Mesenchymal stem cell (in vitro differentiated cells and primary cell): ENCODE measurements at regions not wholly inside any gene's neighbourhood (a gene's known extent, or its start where the extent isn't known, plus 50 kb on each side); places are given as distances from the start of the nearest gene placed in this dataset.
"Not testable (repeated sequence)": the region's sequence is repeated elsewhere in the genome, so short reads cannot be mapped to it uniquely, and the experiment has no call there.

ENCODE experiments used
- DNase-seq: peaks from one replicate; pipeline ENCODE4 v3.0.0-alpha.2; 2013
- H2AFZ ChIP-seq: one replicate; pipeline ENCODE4 v1.6.1; 2013; ENCODE audit warnings: low read depth, mild to moderate bottlenecking, control low read depth, inconsistent platforms, low read length, moderate library complexity
- H2AK5ac ChIP-seq: 2 replicates; pipeline ENCODE4 v1.6.1; 2013; ENCODE audit warnings: low read length, moderate library complexity, mild to moderate bottlenecking, inconsistent platforms; ENCODE audit not compliant: severe bottlenecking
- H2BK120ac ChIP-seq: one replicate; pipeline ENCODE4 v1.6.1; 2013; ENCODE audit warnings: low read depth, mild to moderate bottlenecking, inconsistent platforms, low read length, moderate library complexity
- H2BK12ac ChIP-seq, 2 experiments: one replicate each; pipeline ENCODE4 v1.6.1; 2013; ENCODE audit warnings: inconsistent platforms in 2 of 2, low read length in 2 of 2, mild to moderate bottlenecking in 2 of 2, moderate library complexity in 2 of 2, control low read depth in 1 of 2
- H2BK15ac ChIP-seq: one replicate; pipeline ENCODE4 v1.6.1; 2013; ENCODE audit warnings: mild to moderate bottlenecking, low read depth, inconsistent platforms; ENCODE audit not compliant: poor library complexity, severe bottlenecking
- H2BK5ac ChIP-seq: 2 replicates; pipeline ENCODE4 v1.6.1; 2013; ENCODE audit warnings: low read depth, mild to moderate bottlenecking, low read length, control low read depth, inconsistent platforms; ENCODE audit not compliant: poor library complexity, severe bottlenecking
- H3K14ac ChIP-seq, 2 experiments: one replicate each; pipeline ENCODE4 v1.6.1; 2013; ENCODE audit warnings: inconsistent platforms in 2 of 2, low read length in 2 of 2, control low read depth in 1 of 2, mild to moderate bottlenecking in 1 of 2, moderate library complexity in 1 of 2
- H3K18ac ChIP-seq, 2 experiments: one replicate each; pipeline ENCODE4 v1.6.1; 2013; ENCODE audit warnings: inconsistent platforms in 2 of 2, low read length in 2 of 2, control low read depth in 1 of 2, low read depth in 1 of 2, mild to moderate bottlenecking in 1 of 2
- H3K23ac ChIP-seq, 2 experiments: one replicate each; pipeline ENCODE4 v1.6.1; 2013; ENCODE audit warnings: inconsistent platforms in 2 of 2, low read length in 2 of 2, mild to moderate bottlenecking in 2 of 2, moderate library complexity in 2 of 2, control low read depth in 1 of 2
- H3K27ac ChIP-seq: 2 replicates; pipeline ENCODE4 v1.5.1; 2013; ENCODE audit warnings: mild to moderate bottlenecking, moderate library complexity, low read length, control low read depth, inconsistent platforms; ENCODE audit not compliant: poor library complexity, severe bottlenecking
- H3K27me3 ChIP-seq, 2 experiments: 2 replicates each; pipeline versions ENCODE4 v1.6.1 to v1.7.0; 2013; ENCODE audit warnings: low read length in 2 of 2, mild to moderate bottlenecking in 2 of 2, moderate library complexity in 2 of 2, control low read depth in 1 of 2, inconsistent platforms in 1 of 2; ENCODE audit not compliant: control insufficient read depth in 1 of 2, insufficient read depth in 1 of 2
- H3K36me3 ChIP-seq, 2 experiments: 2 replicates each; pipeline versions ENCODE4 v1.6.1 to v1.7.0; 2013; ENCODE audit warnings: low read length in 2 of 2, control low read depth in 1 of 2, inconsistent platforms in 1 of 2, low read depth in 1 of 2, mild to moderate bottlenecking in 1 of 2; ENCODE audit not compliant: insufficient read depth in 2 of 2, control insufficient read depth in 1 of 2
- H3K4ac ChIP-seq, 2 experiments: one replicate each; pipeline ENCODE4 v1.6.1; 2013; ENCODE audit warnings: inconsistent platforms in 2 of 2, low read length in 2 of 2, mild to moderate bottlenecking in 2 of 2, moderate library complexity in 2 of 2, control low read depth in 1 of 2, low read depth in 1 of 2
- H3K4me1 ChIP-seq: 2 replicates; pipeline ENCODE4 v1.6.1; 2013; ENCODE audit warnings: low read depth, low read length, control low read depth; ENCODE audit not compliant: control insufficient read depth, insufficient read depth
- H3K4me2 ChIP-seq: 2 replicates; pipeline ENCODE4 v1.6.1; 2013; ENCODE audit warnings: low read length, mild to moderate bottlenecking, inconsistent platforms; ENCODE audit not compliant: poor library complexity, severe bottlenecking
- H3K4me3 ChIP-seq, 2 experiments: 2 replicates each; pipeline versions ENCODE4 v1.5.1 to v1.7.0; 2013; ENCODE audit warnings: low read length in 2 of 2, mild to moderate bottlenecking in 2 of 2, control low read depth in 1 of 2, low read depth in 1 of 2; ENCODE audit not compliant: insufficient read depth in 1 of 2
- H3K79me1 ChIP-seq: replicated peaks from 2 replicates; pipeline ENCODE4 v1.6.1; 2013; ENCODE audit warnings: mild to moderate bottlenecking, control low read depth, low read length, inconsistent platforms; ENCODE audit not compliant: poor library complexity, severe bottlenecking
- H3K9ac ChIP-seq: 2 replicates; pipeline ENCODE4 v1.7.0; 2013; ENCODE audit warnings: mild to moderate bottlenecking, low read length, moderate library complexity
- H3K9me3 ChIP-seq: 2 replicates; pipeline ENCODE4 v1.7.0; 2013; ENCODE audit warnings: mild to moderate bottlenecking, low read length; ENCODE audit not compliant: control insufficient read depth
- H4K8ac ChIP-seq: one replicate; pipeline ENCODE4 v1.6.1; 2013; ENCODE audit warnings: inconsistent platforms, mild to moderate bottlenecking, low read length, moderate library complexity
- H4K91ac ChIP-seq: one replicate; pipeline ENCODE4 v1.6.1; 2013; ENCODE audit warnings: mild to moderate bottlenecking, low read length, inconsistent platforms
- WGBS: methylation state at CpG from one replicate; pipeline ENCODE4 v1.1.7; 2013; ENCODE audit warnings: mixed read lengths; 5-methylcytosine and 5-hydroxymethylcytosine counted together

- 84% methylated on average over 4 of the region's 4 CpGs for WGBS
- no peaks in the 10 kb centered on the region for H3K27me3 ChIP-seq
These were observed 478.0 kb upstream of the DDX18 start for GRCh38 chr2:117336496-117336895.

GRCh38 chr2:117337981-117338380 lies 476.5 kb upstream of the DDX18 start:
- H3K14ac ChIP-seq, H3K9ac ChIP-seq, H3K9me3 ChIP-seq, H2BK5ac ChIP-seq, H2AFZ ChIP-seq, H3K79me1 ChIP-seq, H3K18ac ChIP-seq, H3K27me3 ChIP-seq, H3K4me3 ChIP-seq, H3K4me2 ChIP-seq, H2BK15ac ChIP-seq, H3K23ac ChIP-seq, H4K91ac ChIP-seq, H3K4ac ChIP-seq, H3K27ac ChIP-seq, H2AK5ac ChIP-seq, H3K4me1 ChIP-seq, H3K36me3 ChIP-seq, H2BK12ac ChIP-seq, H4K8ac ChIP-seq, H2BK120ac ChIP-seq, DNase-seq: not testable (repeated sequence)
- WGBS = 78% methylated on average over 3 of the region's 3 CpGs

More at GRCh38 chr2:117336496-117336895, 478.0 kb upstream of the DDX18 start:
- no peak overlapping the region for H3K9ac ChIP-seq
- no peak overlapping the region for H3K4me3 ChIP-seq
- H3K4me2 ChIP-seq = no peak overlapping the region
- no peak overlapping the region for H2BK5ac ChIP-seq
- H3K18ac ChIP-seq = no peak overlapping the region
- no peak overlapping the region for H2AK5ac ChIP-seq
- H4K91ac ChIP-seq = no peak overlapping the region
- H2AFZ ChIP-seq = no peak overlapping the region
- H3K36me3 ChIP-seq = no peaks in the 10 kb centered on the region
- H3K4me1 ChIP-seq = no peaks in the 10 kb centered on the region
- no peak overlapping the region for H2BK15ac ChIP-seq
- H3K9me3 ChIP-seq = no peaks in the 10 kb centered on the region
- H3K14ac ChIP-seq = no peak overlapping the region
- H3K4ac ChIP-seq = no peak overlapping the region
- H3K79me1 ChIP-seq = no peaks in the 10 kb centered on the region
- no peak overlapping the region for H3K27ac ChIP-seq
- no peak overlapping the region for H4K8ac ChIP-seq
- H3K23ac ChIP-seq = no peak overlapping the region
- H2BK120ac ChIP-seq = no peak overlapping the region
- H2BK12ac ChIP-seq = no peak overlapping the region
- no peak for DNase-seq

GRCh38 chr2:117339980-117340379 lies 474.5 kb upstream of the DDX18 start:
- Histone ChIP-seq H2BK120ac (no peak overlapping the region), H4K8ac (no peak overlapping the region), H3K23ac (no peak overlapping the region), H3K4me3 (no peak overlapping the region), H2BK15ac (no peak overlapping the region), H2BK12ac (no peak overlapping the region), H3K4me1 (no peaks in the 10 kb centered on the region), H2BK5ac (no peak overlapping the region), H3K27ac (no peak overlapping the region), H3K4me2 (no peak overlapping the region), H3K9me3 (peaks cover 3% of the 10 kb centered on the region), H3K14ac (no peak overlapping the region), H3K4ac (no peak overlapping the region), H4K91ac (no peak overlapping the region), H2AK5ac (no peak overlapping the region), H3K36me3 (no peaks in the 10 kb centered on the region), H3K27me3 (no peaks in the 10 kb centered on the region), H3K9ac (no peak overlapping the region), H3K18ac (no peak overlapping the region), H2AFZ (no peak overlapping the region), H3K79me1 (no peaks in the 10 kb centered on the region)
- DNase-seq = no peak
- whole genome bisulfite sequencing = 94% methylated on average over 2 of the region's 3 CpGs

- H3K23ac ChIP-seq = no peak overlapping the region
- no peak overlapping the region for H2BK15ac ChIP-seq
- H3K4me3 ChIP-seq = no peak overlapping the region
- 87% methylated on average over 3 of the region's 5 CpGs for WGBS
- no peak overlapping the region for H2BK120ac ChIP-seq
- no peaks in the 10 kb centered on the region for H3K36me3 ChIP-seq
- H3K9me3 ChIP-seq = peaks cover 3% of the 10 kb centered on the region
- H3K27me3 ChIP-seq = no peaks in the 10 kb centered on the region
- H3K4me2 ChIP-seq = no peak overlapping the region
- no peak overlapping the region for H3K4ac ChIP-seq
- no peak overlapping the region for H4K91ac ChIP-seq
- H3K9ac ChIP-seq = no peak overlapping the region
- no peak for DNase-seq
- H4K8ac ChIP-seq = no peak overlapping the region
- H2AFZ ChIP-seq = no peak overlapping the region
- H3K27ac ChIP-seq = no peak overlapping the region
- no peak overlapping the region for H2BK5ac ChIP-seq
- no peaks in the 10 kb centered on the region for H3K4me1 ChIP-seq
- H2AK5ac ChIP-seq = no peak overlapping the region
- H3K18ac ChIP-seq = no peak overlapping the region
- no peaks in the 10 kb centered on the region for H3K79me1 ChIP-seq
- no peak overlapping the region for H2BK12ac ChIP-seq
- no peak overlapping the region for H3K14ac ChIP-seq
These were observed 472.8 kb upstream of the DDX18 start for GRCh38 chr2:117341690-117342089.
